Stimulated activated naive B cell treated with anti-CD40 and anti-IgM and Interleukin-4, amounts not matched to agents 10 μg/mL and 1 μg/mL and 100 μg/mL, for 72 hours (primary cell): ENCODE measurements at regions not wholly inside any gene's neighbourhood (a gene's known extent, or its start where the extent isn't known, plus 50 kb on each side); places are given as distances from the start of the nearest gene placed in this dataset.

Experiments used
- ATAC-seq, 2 donors: fragments of 150-1000 bp; cut with Tn5 transposase; replicated peaks; 2 replicates each; pipeline ENCODE4 v1.10.0; 2021; ENCODE audit warnings: moderate library complexity in 1 of 2
- DNase-seq: peaks from one replicate; pipeline ENCODE4 v3.0.0; 2021
- H3K27ac Mint-ChIP-seq: one replicate; pipeline ENCODE4 v1.8.0; 2022; ENCODE audit warnings: mild to moderate bottlenecking, mixed read lengths
- H3K27me3 Mint-ChIP-seq, 2 donors: one replicate each; pipeline ENCODE4 v1.8.0; 2022; ENCODE audit warnings: mixed read lengths in 2 of 2
- H3K36me3 Mint-ChIP-seq, 2 donors: one replicate each; pipeline ENCODE4 v1.8.0; 2022; ENCODE audit warnings: mixed read lengths in 2 of 2, mild to moderate bottlenecking in 1 of 2
- H3K4me1 Mint-ChIP-seq, 2 donors: one replicate each; pipeline ENCODE4 v1.8.0; 2022; ENCODE audit warnings: mixed read lengths in 2 of 2, mild to moderate bottlenecking in 1 of 2
- H3K4me3 Mint-ChIP-seq, 2 donors: one replicate each; pipeline ENCODE4 v1.8.0; 2022; ENCODE audit warnings: mild to moderate bottlenecking in 2 of 2, mixed read lengths in 2 of 2, moderate library complexity in 1 of 2
- H3K9me3 Mint-ChIP-seq, 2 donors: one replicate each; pipeline ENCODE4 v1.8.0; 2022; ENCODE audit warnings: mixed read lengths in 2 of 2, mild to moderate bottlenecking in 1 of 2

- H3K4me3 Mint-ChIP-seq: no peak overlapping the region
- peaks cover 0 to 2% of the 10 kb centered on the region in 2 donors for H3K9me3 Mint-ChIP-seq
- no peak for DNase-seq
- no peak overlapping the region for H3K27ac Mint-ChIP-seq
- no peak for ATAC-seq
- H3K27me3 Mint-ChIP-seq: peaks cover 8 to 10% of the 10 kb centered on the region in 2 donors
- H3K36me3 Mint-ChIP-seq: no peaks in the 10 kb centered on the region
- H3K4me1 Mint-ChIP-seq: no peaks in the 10 kb centered on the region
Measured at GRCh38 chr7:131802195-131802864, 245.9 kb upstream of the PODXL start.

GRCh38 chr7:131800531-131800930 is 244.1 kb upstream of the PODXL start:
- Mint-ChIP-seq H3K4me1 (no peaks in the 10 kb centered on the region), H3K4me3 (no peak overlapping the region), H3K36me3 (no peaks in the 10 kb centered on the region), H3K9me3 (peaks cover 0 to 3% of the 10 kb centered on the region in 2 donors), H3K27me3 (peaks cover 1 to 4% of the 10 kb centered on the region in 2 donors), H3K27ac (peak overlapping the region; percentile 75)
- DNase-seq (no peak), ATAC-seq (peak in 1 of 2 donors; percentile 12)

GRCh38 chr7:131800008-131800407 is 243.6 kb upstream of the PODXL start:
- DNase-seq: no peak
- no peaks in the 10 kb centered on the region for H3K4me1 Mint-ChIP-seq
- ATAC-seq: no peak
- H3K9me3 Mint-ChIP-seq: peaks cover 0 to 3% of the 10 kb centered on the region in 2 donors
- H3K27ac Mint-ChIP-seq: no peak overlapping the region
- no peaks in the 10 kb centered on the region for H3K36me3 Mint-ChIP-seq
- H3K27me3 Mint-ChIP-seq: peaks cover 4% of the 10 kb centered on the region in 2 donors
- no peak overlapping the region for H3K4me3 Mint-ChIP-seq

GRCh38 chr7:131797841-131798240 is 241.4 kb upstream of the PODXL start:
- no peaks in the 10 kb centered on the region for H3K4me1 Mint-ChIP-seq
- no peak overlapping the region for H3K27ac Mint-ChIP-seq
- H3K27me3 Mint-ChIP-seq: peaks cover 0 to 10% of the 10 kb centered on the region in 2 donors
- no peak overlapping the region for H3K4me3 Mint-ChIP-seq
- H3K9me3 Mint-ChIP-seq: peaks cover 0 to 1% of the 10 kb centered on the region in 2 donors
- no peaks in the 10 kb centered on the region for H3K36me3 Mint-ChIP-seq
- no peak for ATAC-seq
- DNase-seq: no peak

- H3K4me1 Mint-ChIP-seq: no peaks in the 10 kb centered on the region
- peaks cover 0 to 10% of the 10 kb centered on the region in 2 donors for H3K27me3 Mint-ChIP-seq
- H3K36me3 Mint-ChIP-seq: no peaks in the 10 kb centered on the region
- peaks cover 0 to 3% of the 10 kb centered on the region in 2 donors for H3K9me3 Mint-ChIP-seq
- no peak overlapping the region for H3K4me3 Mint-ChIP-seq
- ATAC-seq: no peak
- no peak overlapping the region for H3K27ac Mint-ChIP-seq
- no peak for DNase-seq
Measured at GRCh38 chr7:131795400-131795799, 239.0 kb upstream of the PODXL start.

GRCh38 chr7:131792311-131792710 is 235.9 kb upstream of the PODXL start:
- Mint-ChIP-seq H3K9me3 (peaks cover 3 to 6% of the 10 kb centered on the region in 2 donors), H3K27ac (no peak overlapping the region), H3K36me3 (no peaks in the 10 kb centered on the region), H3K4me1 (no peaks in the 10 kb centered on the region), H3K4me3 (no peak overlapping the region), H3K27me3 (peaks cover 0 to 10% of the 10 kb centered on the region in 2 donors)
- DNase-seq (no peak), ATAC-seq (no peak)

GRCh38 chr7:131787101-131787500 is 230.7 kb upstream of the PODXL start:
- H3K36me3 Mint-ChIP-seq: no peaks in the 10 kb centered on the region
- no peaks in the 10 kb centered on the region for H3K4me1 Mint-ChIP-seq
- H3K27ac Mint-ChIP-seq: no peak overlapping the region
- no peak for ATAC-seq
- peaks cover 4 to 7% of the 10 kb centered on the region in 2 donors for H3K27me3 Mint-ChIP-seq
- H3K9me3 Mint-ChIP-seq: peaks cover 4 to 7% of the 10 kb centered on the region in 2 donors
- DNase-seq: no peak
- no peak overlapping the region for H3K4me3 Mint-ChIP-seq

GRCh38 chr7:131786204-131786603 is 229.8 kb upstream of the PODXL start:
- Mint-ChIP-seq H3K27me3 (peaks cover 4 to 12% of the 10 kb centered on the region in 2 donors), H3K4me3 (no peak overlapping the region), H3K4me1 (no peaks in the 10 kb centered on the region), H3K36me3 (no peaks in the 10 kb centered on the region), H3K27ac (no peak overlapping the region), H3K9me3 (peaks cover 3 to 7% of the 10 kb centered on the region in 2 donors)
- no peak for DNase-seq
- ATAC-seq: no peak

- peaks cover 8% of the 10 kb centered on the region in 2 donors for H3K9me3 Mint-ChIP-seq
- no peaks in the 10 kb centered on the region for H3K36me3 Mint-ChIP-seq
- DNase-seq (no peak), ATAC-seq (no peak)
- no peaks in the 10 kb centered on the region for H3K4me1 Mint-ChIP-seq
- no peak overlapping the region for H3K27ac Mint-ChIP-seq
- H3K27me3 Mint-ChIP-seq: peaks cover 9 to 15% of the 10 kb centered on the region in 2 donors
- H3K4me3 Mint-ChIP-seq: no peak overlapping the region
Measured at GRCh38 chr7:131778601-131779000, 222.2 kb upstream of the PODXL start.

GRCh38 chr7:131774419-131775220 is 218.2 kb upstream of the PODXL start:
- Mint-ChIP-seq H3K4me1 (no peaks in the 10 kb centered on the region), H3K27ac (no peak overlapping the region), H3K4me3 (no peak overlapping the region), H3K36me3 (no peaks in the 10 kb centered on the region), H3K27me3 (peaks cover 5 to 8% of the 10 kb centered on the region in 2 donors), H3K9me3 (peaks cover 4 to 8% of the 10 kb centered on the region in 2 donors)
- no peak for ATAC-seq
- no peak for DNase-seq

- Mint-ChIP-seq H3K4me1 (no peaks in the 10 kb centered on the region), H3K27me3 (peaks cover 0 to 5% of the 10 kb centered on the region in 2 donors), H3K27ac (no peak overlapping the region), H3K4me3 (no peak overlapping the region), H3K9me3 (peaks cover 4 to 7% of the 10 kb centered on the region in 2 donors), H3K36me3 (no peaks in the 10 kb centered on the region)
- ATAC-seq (no peak), DNase-seq (no peak)
Measured at GRCh38 chr7:131773413-131773812, 217.0 kb upstream of the PODXL start.

GRCh38 chr7:131769241-131769640 is 212.8 kb upstream of the PODXL start:
- no peaks in the 10 kb centered on the region for H3K4me1 Mint-ChIP-seq
- no peak for DNase-seq
- H3K27ac Mint-ChIP-seq: no peak overlapping the region

GRCh38 chr7:131767591-131767990 is 211.2 kb upstream of the PODXL start:
- no peak overlapping the region for H3K4me3 Mint-ChIP-seq
- DNase-seq (no peak), ATAC-seq (no peak)
- H3K27me3 Mint-ChIP-seq: peaks cover 0 to 5% of the 10 kb centered on the region in 2 donors
- H3K27ac Mint-ChIP-seq: no peak overlapping the region
- H3K4me1 Mint-ChIP-seq: no peaks in the 10 kb centered on the region
- peaks cover 0 to 2% of the 10 kb centered on the region in 2 donors for H3K9me3 Mint-ChIP-seq
- H3K36me3 Mint-ChIP-seq: no peaks in the 10 kb centered on the region

More at GRCh38 chr7:131769241-131769640, 212.8 kb upstream of the PODXL start:
- Mint-ChIP-seq H3K36me3 (no peaks in the 10 kb centered on the region), H3K27me3 (peaks cover 0 to 5% of the 10 kb centered on the region in 2 donors), H3K9me3 (no peaks in the 10 kb centered on the region), H3K4me3 (no peak overlapping the region)
- ATAC-seq: no peak

- no peak for ATAC-seq
- no peak overlapping the region for H3K4me3 Mint-ChIP-seq
- no peak overlapping the region for H3K27ac Mint-ChIP-seq
- no peak for DNase-seq
- peaks cover 7 to 8% of the 10 kb centered on the region in 2 donors for H3K27me3 Mint-ChIP-seq
- H3K9me3 Mint-ChIP-seq: peaks cover 0 to 2% of the 10 kb centered on the region in 2 donors
- H3K4me1 Mint-ChIP-seq: no peaks in the 10 kb centered on the region
- no peaks in the 10 kb centered on the region for H3K36me3 Mint-ChIP-seq
Measured at GRCh38 chr7:131765575-131765974, 209.1 kb upstream of the PODXL start.
